Hippocampal formation (tissue), 2 donors: ENCODE measurements at regions not wholly inside any gene's neighbourhood (a gene's known extent, or its start where the extent isn't known, plus 50 kb on each side); places are given as distances from the start of the nearest gene placed in this dataset.
"Not testable (repeated sequence)": the region's sequence is repeated elsewhere in the genome, so short reads cannot be mapped to it uniquely, and the experiment has no call there.

ENCODE experiments used
- DNase-seq, 2 donors: peaks; one replicate each; lab custom pipeline; 2025; lab: John Stamatoyannopoulos, UW

DNA sequence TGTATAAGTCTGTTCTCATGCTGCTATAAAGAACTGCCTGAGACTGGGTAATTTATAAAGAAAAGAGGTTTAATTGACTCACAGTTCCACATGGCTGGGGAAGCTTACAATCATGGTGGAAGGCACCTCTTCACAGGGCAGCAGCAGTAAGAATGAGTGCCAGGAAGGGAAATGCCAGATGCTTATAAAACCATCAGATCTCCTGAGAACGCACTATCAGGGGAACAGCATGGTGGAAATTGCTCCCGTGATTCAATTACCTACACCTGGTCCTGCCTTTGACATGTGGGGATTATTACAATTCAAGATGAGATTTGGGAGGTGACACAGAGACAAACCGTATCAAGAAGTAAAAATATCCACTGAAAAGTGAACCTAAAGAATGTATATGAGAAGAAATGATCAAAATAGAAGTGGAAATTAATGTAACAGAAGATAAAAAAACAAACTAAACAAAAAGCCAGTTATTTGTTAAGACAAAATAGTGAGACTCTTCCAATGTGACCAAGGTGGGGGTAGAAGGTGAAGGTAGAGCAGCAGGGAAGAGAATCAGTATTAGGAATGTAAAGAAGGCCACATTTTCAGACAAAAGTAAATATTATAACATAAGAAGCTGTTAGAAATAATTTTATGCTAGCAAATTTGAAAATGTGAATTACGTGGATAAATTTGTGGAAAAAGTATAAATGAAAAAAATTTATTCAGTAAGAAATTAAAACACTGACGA is 372.9 kb downstream of the NKX6-1 start:
- no peak for DNase-seq

DNA sequence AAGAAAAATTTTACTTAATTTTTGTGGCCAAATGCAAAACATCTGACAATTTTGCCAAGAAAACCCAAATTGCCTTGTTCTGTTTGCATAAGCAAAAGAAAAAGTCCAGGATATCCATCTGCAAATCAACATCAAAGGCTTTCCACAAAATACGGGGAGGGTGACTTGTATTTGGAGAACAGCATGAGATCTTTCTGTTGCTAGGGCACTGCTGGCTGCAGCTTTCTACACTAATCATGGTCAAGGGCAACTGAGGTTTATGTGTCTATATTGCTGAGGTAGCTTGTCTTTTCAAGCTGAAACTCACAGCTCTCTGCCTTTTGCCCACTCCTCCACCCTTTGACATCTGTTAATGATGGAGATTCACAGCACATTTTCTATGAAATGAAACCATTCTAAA is 389.1 kb downstream of the NKX6-1 start:
- DNase-seq, result no peak

DNA sequence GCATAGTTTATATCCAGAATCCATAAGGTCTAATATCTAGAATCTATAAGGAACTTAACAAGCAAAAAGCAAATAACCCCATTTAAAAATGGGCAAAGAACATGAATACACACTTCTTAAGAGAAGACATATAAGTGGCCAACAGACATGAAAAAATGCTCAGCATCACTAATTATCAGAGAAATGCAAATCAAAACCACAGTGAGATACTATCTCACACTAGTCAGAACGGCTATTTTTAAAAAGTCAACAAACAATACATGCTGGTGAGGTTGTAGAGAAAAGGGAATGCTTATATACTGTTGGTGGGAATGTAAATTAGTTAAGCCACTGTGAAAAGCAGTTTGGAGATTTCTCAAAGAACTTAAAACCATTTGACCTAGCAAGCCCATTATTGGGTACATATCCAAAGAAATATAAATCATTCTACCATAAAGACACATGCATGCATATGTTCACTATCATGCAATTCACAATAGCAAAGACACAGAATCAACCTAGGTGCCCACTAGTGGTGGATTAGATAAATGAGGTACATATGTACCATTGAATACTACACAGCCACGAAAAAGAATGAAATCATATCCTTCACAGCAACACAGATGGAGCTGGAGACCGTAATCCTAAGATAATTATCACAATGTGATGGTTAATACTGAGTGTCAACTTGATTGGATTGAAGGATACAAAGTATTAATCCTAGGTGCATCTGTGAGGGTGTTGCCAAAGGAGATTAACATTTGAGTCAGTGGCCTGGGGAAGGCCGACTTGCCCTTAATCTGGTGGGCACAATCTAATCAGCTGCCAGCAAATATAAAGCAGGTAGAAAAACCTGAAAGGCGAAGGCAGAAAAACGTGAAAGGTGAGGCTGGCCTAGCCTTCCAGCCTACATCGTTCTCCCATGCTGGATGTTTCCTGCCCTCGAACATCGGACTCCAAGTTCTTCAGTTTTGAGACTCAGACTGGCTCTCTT is 397.2 kb downstream of the NKX6-1 start:
- DNase-seq, result not testable (repeated sequence)

GRCh38 chr4:84100071-84100470 is 399.0 kb downstream of the NKX6-1 start:
- DNase-seq, result no peak

- no peak for DNase-seq
These were observed 399.5 kb downstream of the NKX6-1 start for GRCh38 chr4:84099599-84099998.

DNA sequence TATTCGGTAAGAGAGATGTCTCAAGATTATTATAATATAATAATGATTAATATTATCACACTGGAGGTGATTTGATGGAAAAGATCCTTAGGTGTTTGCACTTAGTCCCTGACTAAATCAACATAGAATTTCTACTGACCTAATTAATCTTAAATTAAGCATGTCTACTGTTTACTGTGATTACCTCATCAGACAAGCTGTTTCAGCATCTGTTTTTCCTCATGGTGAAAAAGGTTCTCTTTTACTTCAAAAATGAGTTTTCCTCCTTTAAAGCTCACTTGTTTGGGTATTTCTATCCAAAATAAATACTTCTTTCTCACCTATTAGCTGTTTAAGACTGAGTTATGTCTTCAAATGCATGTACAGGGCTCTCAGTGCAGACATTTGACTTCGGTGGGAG is 407.8 kb downstream of the NKX6-1 start:
- no peak for DNase-seq

DNA sequence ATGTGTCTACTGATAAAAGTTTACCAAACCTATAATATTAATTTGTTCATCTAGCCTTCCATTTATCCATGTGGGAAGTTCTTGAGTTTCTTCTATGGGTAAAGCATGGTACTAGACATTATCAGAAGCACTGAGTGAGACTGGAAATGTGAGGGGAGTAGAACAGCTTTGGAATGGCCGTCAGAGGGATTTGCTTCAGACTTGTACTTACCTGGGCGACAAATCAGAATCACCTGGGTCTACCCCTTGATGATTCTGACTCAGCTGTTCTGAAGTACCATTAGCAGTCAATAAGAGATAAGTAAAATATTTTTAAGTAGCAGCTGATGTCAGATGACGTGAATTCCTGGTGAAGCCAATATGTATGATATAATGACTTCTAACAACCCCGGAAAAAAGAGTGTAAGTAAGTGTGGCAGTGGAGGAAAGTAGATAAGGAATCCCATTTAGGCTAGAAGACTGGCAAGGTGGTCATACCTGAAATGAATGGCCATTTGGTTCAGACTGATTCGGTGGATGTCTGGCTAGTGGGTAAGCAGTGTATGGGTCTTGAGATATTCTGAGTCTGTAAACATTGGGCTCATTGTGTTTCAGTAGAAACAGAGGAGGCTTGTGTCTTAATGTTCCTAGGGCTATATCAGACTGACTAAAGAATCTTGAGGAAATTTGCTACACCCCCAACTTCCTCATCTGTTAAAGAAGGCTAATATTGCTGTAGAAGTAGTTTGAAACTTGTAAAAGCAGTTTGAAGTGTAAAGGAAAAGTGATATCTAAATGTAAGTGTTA is 409.2 kb downstream of the NKX6-1 start:
- no peak for DNase-seq

- no peak for DNase-seq
These were observed 413.1 kb downstream of the NKX6-1 start for GRCh38 chr4:84085986-84086385.

DNA sequence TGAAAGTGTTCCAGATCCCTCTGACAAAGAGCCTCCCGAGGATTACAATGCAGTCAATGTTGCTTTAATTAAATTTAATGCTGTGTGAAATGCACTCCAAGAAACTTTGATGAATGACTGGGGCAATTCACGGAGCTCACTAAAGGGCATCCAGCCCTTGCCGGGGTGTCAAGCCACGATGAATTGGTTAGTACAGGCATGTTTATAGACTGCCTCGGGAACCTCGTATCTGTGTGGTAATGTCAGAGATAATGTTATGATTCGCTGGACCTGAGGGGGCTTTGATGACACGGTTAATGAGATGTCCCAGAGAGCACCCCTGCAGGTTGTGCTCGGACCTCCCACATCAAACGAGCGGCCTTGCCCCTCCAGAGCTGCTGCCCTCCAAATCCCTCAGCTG is 428.8 kb downstream of the NKX6-1 start:
- no peak for DNase-seq

- no peak for DNase-seq
These were observed 435.5 kb downstream of the NKX6-1 start for GRCh38 chr4:84063619-84064018.

GRCh38 chr4:84058201-84058600 is 440.9 kb downstream of the NKX6-1 start:
- DNase-seq, result no peak

- no peak for DNase-seq
These were observed 447.5 kb downstream of the NKX6-1 start for GRCh38 chr4:84051639-84052038.

- no peak for DNase-seq
These were observed 448.0 kb downstream of the NKX6-1 start for GRCh38 chr4:84051089-84051488.

GRCh38 chr4:84050015-84050414 is 449.1 kb downstream of the NKX6-1 start:
- no peak for DNase-seq

- no peak for DNase-seq
These were observed 452.5 kb downstream of the NKX6-1 start for GRCh38 chr4:84046551-84046950.

- DNase-seq, result no peak
These were observed 457.7 kb downstream of the NKX6-1 start for GRCh38 chr4:84041426-84041825.

DNA sequence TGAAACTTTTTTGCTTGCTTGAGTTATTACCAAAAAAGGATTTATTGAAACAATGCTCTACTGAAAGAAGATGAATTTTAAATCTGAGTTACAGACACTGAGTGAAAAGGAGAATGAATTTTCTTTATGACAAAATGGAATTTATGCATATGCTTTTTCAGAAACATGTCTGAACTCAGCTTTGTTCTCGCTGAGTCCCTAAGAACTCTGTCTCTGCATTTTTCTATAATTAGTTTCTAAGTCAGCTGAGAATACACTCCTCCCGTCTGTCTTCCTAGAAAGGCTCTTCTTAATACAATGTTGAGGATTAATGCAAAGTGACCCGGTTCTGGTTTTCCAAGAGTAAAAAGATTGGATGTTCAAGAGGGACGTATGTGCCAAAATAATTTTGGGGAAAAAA is 463.5 kb downstream of the NKX6-1 start:
- DNase-seq, result no peak

DNA sequence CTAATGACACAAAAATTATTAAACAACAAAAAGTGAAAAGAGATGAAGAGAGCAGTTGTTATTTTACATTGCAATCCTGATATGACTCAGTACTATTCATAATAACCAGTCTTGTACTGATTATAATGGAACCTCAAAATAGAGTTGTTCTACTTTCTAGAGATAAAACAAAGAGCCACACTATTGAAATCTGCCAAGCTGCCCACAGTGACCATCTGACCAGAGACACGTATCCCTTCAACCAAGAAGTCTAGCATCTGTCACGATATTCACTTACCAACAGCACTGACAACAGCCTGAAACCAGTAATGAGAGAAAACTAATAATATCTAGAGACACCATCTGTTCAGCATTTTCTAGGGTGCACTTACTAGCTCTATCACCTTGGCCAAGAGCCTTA is 466.7 kb downstream of the NKX6-1 start:
- no peak for DNase-seq

DNA sequence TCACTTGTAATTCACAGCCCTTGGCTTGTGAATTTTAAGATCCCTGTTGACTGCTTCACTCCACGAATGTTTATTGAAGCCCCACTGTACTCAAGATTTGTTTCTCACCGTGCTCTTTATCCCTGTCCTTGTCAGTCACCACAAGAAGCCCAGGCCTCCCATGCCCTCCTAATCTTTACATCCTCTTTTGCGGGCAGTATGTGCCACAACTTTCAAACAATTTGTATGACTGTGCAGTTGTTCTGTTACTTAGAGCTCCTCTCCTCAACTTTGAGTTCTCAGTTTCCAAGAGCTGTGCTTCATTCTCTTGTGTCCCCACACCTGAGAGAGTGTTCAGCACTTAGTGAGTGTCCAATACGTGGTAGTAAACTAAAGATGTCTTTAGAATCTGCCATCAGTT is 467.7 kb downstream of the NKX6-1 start:
- no peak for DNase-seq

- DNase-seq, result no peak
These were observed 470.8 kb downstream of the NKX6-1 start for GRCh38 chr4:84028340-84028739.

GRCh38 chr4:84024405-84024804 is 474.7 kb downstream of the NKX6-1 start:
- DNase-seq, result no peak

GRCh38 chr4:84022564-84022963 is 476.5 kb downstream of the NKX6-1 start:
- DNase-seq, result no peak
